Right lobe of liver (tissue), 4 donors: ENCODE measurements at regions not wholly inside any gene's neighbourhood (a gene's known extent, or its start where the extent isn't known, plus 50 kb on each side); places are given as distances from the start of the nearest gene placed in this dataset.

ENCODE experiments used
- POLR2A ChIP-seq: fragments of 450-650 bp; IDR thresholded peaks from one replicate; pipeline ENCODE4 v1.6.1; 2017; ENCODE audit warnings: antibody characterized with exemption, mild to moderate bottlenecking
- TF ChIP-seq, protein P1 (sequence below), 4 donors: fragments of 200-600 bp in 3 of 4; fragments of 450-650 bp in 1 of 4; IDR thresholded peaks; one replicate each; pipeline versions ENCODE4 v1.5.1 to v1.8.0; 2016 to 2022; ENCODE audit warnings: antibody characterized with exemption in 4 of 4, mild to moderate bottlenecking in 2 of 4
- donor health status: DM: no; HTN: no; CAD: no.
- donor health status: DM: no; HTN: no; CAD: no.
- donor health status: DM: no; HTN: yes; CAD: no.

- TF ChIP-seq, protein P1, sequence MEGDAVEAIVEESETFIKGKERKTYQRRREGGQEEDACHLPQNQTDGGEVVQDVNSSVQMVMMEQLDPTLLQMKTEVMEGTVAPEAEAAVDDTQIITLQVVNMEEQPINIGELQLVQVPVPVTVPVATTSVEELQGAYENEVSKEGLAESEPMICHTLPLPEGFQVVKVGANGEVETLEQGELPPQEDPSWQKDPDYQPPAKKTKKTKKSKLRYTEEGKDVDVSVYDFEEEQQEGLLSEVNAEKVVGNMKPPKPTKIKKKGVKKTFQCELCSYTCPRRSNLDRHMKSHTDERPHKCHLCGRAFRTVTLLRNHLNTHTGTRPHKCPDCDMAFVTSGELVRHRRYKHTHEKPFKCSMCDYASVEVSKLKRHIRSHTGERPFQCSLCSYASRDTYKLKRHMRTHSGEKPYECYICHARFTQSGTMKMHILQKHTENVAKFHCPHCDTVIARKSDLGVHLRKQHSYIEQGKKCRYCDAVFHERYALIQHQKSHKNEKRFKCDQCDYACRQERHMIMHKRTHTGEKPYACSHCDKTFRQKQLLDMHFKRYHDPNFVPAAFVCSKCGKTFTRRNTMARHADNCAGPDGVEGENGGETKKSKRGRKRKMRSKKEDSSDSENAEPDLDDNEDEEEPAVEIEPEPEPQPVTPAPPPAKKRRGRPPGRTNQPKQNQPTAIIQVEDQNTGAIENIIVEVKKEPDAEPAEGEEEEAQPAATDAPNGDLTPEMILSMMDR (IDR thresholded peaks at IDR 0.05), result no peak
- no peak for TF ChIP-seq POLR2A
These were observed 1003.3 kb upstream of the SORCS1 start for GRCh38 chr10:108167766-108168165.
